ENCODE measurements at regions not wholly inside any gene's neighbourhood (a gene's known extent, or its start where the extent isn't known, plus 50 kb on each side); places are given as distances from the start of the nearest gene placed in this dataset.

- TF ChIP-seq EZH2 (IDR thresholded peaks at IDR 0.05), result no peak
- TF ChIP-seq POLR2AphosphoS5 (IDR thresholded peaks at IDR 0.05; ENCODE audit: borderline replicate concordance, low read depth, low read length), result no peak
- TF ChIP-seq FOXP2 (optimal IDR thresholded peaks at IDR 0.05; ENCODE audit: control extremely low read depth, extremely low read length, insufficient read depth), result no peak
Observed at GRCh38 chr4:162985131-162985530, 181.6 kb downstream of the NAF1 start.

Data from SK-N-MC (cell line).